ENCODE measurements at regions not wholly inside any gene's neighbourhood (a gene's known extent, or its start where the extent isn't known, plus 50 kb on each side); places are given as distances from the start of the nearest gene placed in this dataset.

- no peaks in the 10 kb centered on the region for H3K27me3 ChIP-seq (ENCODE audit: control insufficient read depth in 1 of 2, insufficient read depth in 2 of 2, low read length in 2 of 2)
- no peaks in the 10 kb centered on the region for H3K4me1 ChIP-seq (ENCODE audit: control insufficient read depth in 1 of 2, insufficient read depth in 2 of 2, low read length in 2 of 2)
- H3K4me3 ChIP-seq (ENCODE audit: low read depth in 1 of 2, low read length in 2 of 2), result no peak overlapping the region
- no peak overlapping the region for H3K27ac ChIP-seq (ENCODE audit: low read depth, low read length)
- no peak overlapping the region for H3K9ac ChIP-seq (ENCODE audit: low read depth in 1 of 2, low read length in 2 of 2)
- no peaks in the 10 kb centered on the region for H3K9me3 ChIP-seq (ENCODE audit: control insufficient read depth in 1 of 2, low read length in 2 of 2)
- H3K36me3 ChIP-seq (ENCODE audit: control insufficient read depth in 1 of 2, insufficient read depth in 2 of 2, low read length in 2 of 2), result no peaks in the 10 kb centered on the region
Observed at GRCh38 chr1:30151119-30151518, 572.3 kb downstream of the MATN1 start.

- Histone ChIP-seq H3K36me3 (ENCODE audit: control insufficient read depth in 1 of 2, insufficient read depth in 2 of 2, low read length in 2 of 2) (no peaks in the 10 kb centered on the region), H3K4me3 (ENCODE audit: low read depth in 1 of 2, low read length in 2 of 2) (no peak overlapping the region), H3K27me3 (ENCODE audit: control insufficient read depth in 1 of 2, insufficient read depth in 2 of 2, low read length in 2 of 2) (no peaks in the 10 kb centered on the region), H3K9ac (ENCODE audit: low read depth in 1 of 2, low read length in 2 of 2) (no peak overlapping the region), H3K4me1 (ENCODE audit: control insufficient read depth in 1 of 2, insufficient read depth in 2 of 2, low read length in 2 of 2) (no peaks in the 10 kb centered on the region), H3K27ac (ENCODE audit: low read depth, low read length) (no peak overlapping the region), H3K9me3 (ENCODE audit: control insufficient read depth in 1 of 2, low read length in 2 of 2) (no peaks in the 10 kb centered on the region)
Observed at GRCh38 chr1:30149226-30149625, 574.2 kb downstream of the MATN1 start.

GRCh38 chr1:30148676-30149075 lies 574.7 kb downstream of the MATN1 start:
- Histone ChIP-seq H3K4me3 (ENCODE audit: low read depth in 1 of 2, low read length in 2 of 2) (no peak overlapping the region), H3K9me3 (ENCODE audit: control insufficient read depth in 1 of 2, low read length in 2 of 2) (no peaks in the 10 kb centered on the region), H3K27me3 (ENCODE audit: control insufficient read depth in 1 of 2, insufficient read depth in 2 of 2, low read length in 2 of 2) (no peaks in the 10 kb centered on the region), H3K36me3 (ENCODE audit: control insufficient read depth in 1 of 2, insufficient read depth in 2 of 2, low read length in 2 of 2) (no peaks in the 10 kb centered on the region), H3K9ac (ENCODE audit: low read depth in 1 of 2, low read length in 2 of 2) (no peak overlapping the region), H3K4me1 (ENCODE audit: control insufficient read depth in 1 of 2, insufficient read depth in 2 of 2, low read length in 2 of 2) (no peaks in the 10 kb centered on the region), H3K27ac (ENCODE audit: low read depth, low read length) (no peak overlapping the region)

GRCh38 chr1:30147188-30147587 lies 576.2 kb downstream of the MATN1 start:
- H3K27ac ChIP-seq (ENCODE audit: low read depth, low read length), result no peak overlapping the region
- H3K27me3 ChIP-seq (ENCODE audit: control insufficient read depth in 1 of 2, insufficient read depth in 2 of 2, low read length in 2 of 2), result no peaks in the 10 kb centered on the region
- no peak overlapping the region for H3K9ac ChIP-seq (ENCODE audit: low read depth in 1 of 2, low read length in 2 of 2)
- H3K4me1 ChIP-seq (ENCODE audit: control insufficient read depth in 1 of 2, insufficient read depth in 2 of 2, low read length in 2 of 2), result no peaks in the 10 kb centered on the region
- H3K4me3 ChIP-seq (ENCODE audit: low read depth in 1 of 2, low read length in 2 of 2), result no peak overlapping the region
- no peaks in the 10 kb centered on the region for H3K9me3 ChIP-seq (ENCODE audit: control insufficient read depth in 1 of 2, low read length in 2 of 2)
- H3K36me3 ChIP-seq (ENCODE audit: control insufficient read depth in 1 of 2, insufficient read depth in 2 of 2, low read length in 2 of 2), result no peaks in the 10 kb centered on the region

- Histone ChIP-seq H3K27me3 (ENCODE audit: control insufficient read depth in 1 of 2, insufficient read depth in 2 of 2, low read length in 2 of 2) (no peaks in the 10 kb centered on the region), H3K9me3 (ENCODE audit: control insufficient read depth in 1 of 2, low read length in 2 of 2) (no peaks in the 10 kb centered on the region), H3K4me3 (ENCODE audit: low read depth in 1 of 2, low read length in 2 of 2) (no peak overlapping the region), H3K36me3 (ENCODE audit: control insufficient read depth in 1 of 2, insufficient read depth in 2 of 2, low read length in 2 of 2) (no peaks in the 10 kb centered on the region), H3K9ac (ENCODE audit: low read depth in 1 of 2, low read length in 2 of 2) (no peak overlapping the region), H3K27ac (ENCODE audit: low read depth, low read length) (no peak overlapping the region), H3K4me1 (ENCODE audit: control insufficient read depth in 1 of 2, insufficient read depth in 2 of 2, low read length in 2 of 2) (no peaks in the 10 kb centered on the region)
Observed at GRCh38 chr1:30146448-30146847, 576.9 kb downstream of the MATN1 start.

- Histone ChIP-seq H3K9ac (ENCODE audit: low read depth in 1 of 2, low read length in 2 of 2) (no peak overlapping the region), H3K27ac (ENCODE audit: low read depth, low read length) (no peak overlapping the region), H3K4me1 (ENCODE audit: control insufficient read depth in 1 of 2, insufficient read depth in 2 of 2, low read length in 2 of 2) (no peaks in the 10 kb centered on the region), H3K36me3 (ENCODE audit: control insufficient read depth in 1 of 2, insufficient read depth in 2 of 2, low read length in 2 of 2) (no peaks in the 10 kb centered on the region), H3K27me3 (ENCODE audit: control insufficient read depth in 1 of 2, insufficient read depth in 2 of 2, low read length in 2 of 2) (no peaks in the 10 kb centered on the region), H3K9me3 (ENCODE audit: control insufficient read depth in 1 of 2, low read length in 2 of 2) (no peaks in the 10 kb centered on the region), H3K4me3 (ENCODE audit: low read depth in 1 of 2, low read length in 2 of 2) (no peak overlapping the region)
Observed at GRCh38 chr1:30145723-30146303, 577.6 kb downstream of the MATN1 start.

- Histone ChIP-seq H3K4me1 (ENCODE audit: control insufficient read depth in 1 of 2, insufficient read depth in 2 of 2, low read length in 2 of 2) (no peaks in the 10 kb centered on the region), H3K9ac (ENCODE audit: low read depth in 1 of 2, low read length in 2 of 2) (no peak overlapping the region), H3K36me3 (ENCODE audit: control insufficient read depth in 1 of 2, insufficient read depth in 2 of 2, low read length in 2 of 2) (no peaks in the 10 kb centered on the region), H3K9me3 (ENCODE audit: control insufficient read depth in 1 of 2, low read length in 2 of 2) (no peaks in the 10 kb centered on the region), H3K27me3 (ENCODE audit: control insufficient read depth in 1 of 2, insufficient read depth in 2 of 2, low read length in 2 of 2) (no peaks in the 10 kb centered on the region), H3K4me3 (ENCODE audit: low read depth in 1 of 2, low read length in 2 of 2) (no peak overlapping the region), H3K27ac (ENCODE audit: low read depth, low read length) (no peak overlapping the region)
Observed at GRCh38 chr1:30144831-30145230, 578.6 kb downstream of the MATN1 start.

GRCh38 chr1:30143517-30143916 lies 579.9 kb downstream of the MATN1 start:
- Histone ChIP-seq H3K4me3 (ENCODE audit: low read depth in 1 of 2, low read length in 2 of 2) (no peak overlapping the region), H3K9ac (ENCODE audit: low read depth in 1 of 2, low read length in 2 of 2) (no peak overlapping the region), H3K36me3 (ENCODE audit: control insufficient read depth in 1 of 2, insufficient read depth in 2 of 2, low read length in 2 of 2) (no peaks in the 10 kb centered on the region), H3K27ac (ENCODE audit: low read depth, low read length) (no peak overlapping the region), H3K4me1 (ENCODE audit: control insufficient read depth in 1 of 2, insufficient read depth in 2 of 2, low read length in 2 of 2) (no peaks in the 10 kb centered on the region), H3K27me3 (ENCODE audit: control insufficient read depth in 1 of 2, insufficient read depth in 2 of 2, low read length in 2 of 2) (no peaks in the 10 kb centered on the region), H3K9me3 (ENCODE audit: control insufficient read depth in 1 of 2, low read length in 2 of 2) (no peaks in the 10 kb centered on the region)

- no peaks in the 10 kb centered on the region for H3K4me1 ChIP-seq (ENCODE audit: control insufficient read depth in 1 of 2, insufficient read depth in 2 of 2, low read length in 2 of 2)
- H3K4me3 ChIP-seq (ENCODE audit: low read depth in 1 of 2, low read length in 2 of 2), result no peak overlapping the region
- H3K27me3 ChIP-seq (ENCODE audit: control insufficient read depth in 1 of 2, insufficient read depth in 2 of 2, low read length in 2 of 2), result no peaks in the 10 kb centered on the region
- H3K9me3 ChIP-seq (ENCODE audit: control insufficient read depth in 1 of 2, low read length in 2 of 2), result no peaks in the 10 kb centered on the region
- H3K9ac ChIP-seq (ENCODE audit: low read depth in 1 of 2, low read length in 2 of 2), result no peak overlapping the region
- no peak overlapping the region for H3K27ac ChIP-seq (ENCODE audit: low read depth, low read length)
- no peaks in the 10 kb centered on the region for H3K36me3 ChIP-seq (ENCODE audit: control insufficient read depth in 1 of 2, insufficient read depth in 2 of 2, low read length in 2 of 2)
Observed at GRCh38 chr1:30140566-30140965, 582.8 kb downstream of the MATN1 start.

- Histone ChIP-seq H3K27me3 (ENCODE audit: control insufficient read depth in 1 of 2, insufficient read depth in 2 of 2, low read length in 2 of 2) (no peaks in the 10 kb centered on the region), H3K9me3 (ENCODE audit: control insufficient read depth in 1 of 2, low read length in 2 of 2) (no peaks in the 10 kb centered on the region), H3K4me1 (ENCODE audit: control insufficient read depth in 1 of 2, insufficient read depth in 2 of 2, low read length in 2 of 2) (no peaks in the 10 kb centered on the region), H3K36me3 (ENCODE audit: control insufficient read depth in 1 of 2, insufficient read depth in 2 of 2, low read length in 2 of 2) (no peaks in the 10 kb centered on the region), H3K9ac (ENCODE audit: low read depth in 1 of 2, low read length in 2 of 2) (no peak overlapping the region), H3K4me3 (ENCODE audit: low read depth in 1 of 2, low read length in 2 of 2) (no peak overlapping the region), H3K27ac (ENCODE audit: low read depth, low read length) (no peak overlapping the region)
Observed at GRCh38 chr1:30138891-30139290, 584.5 kb downstream of the MATN1 start.

GRCh38 chr1:30137001-30137400 lies 586.4 kb downstream of the MATN1 start:
- H3K9me3 ChIP-seq (ENCODE audit: control insufficient read depth in 1 of 2, low read length in 2 of 2), result no peaks in the 10 kb centered on the region
- H3K9ac ChIP-seq (ENCODE audit: low read depth in 1 of 2, low read length in 2 of 2), result no peak overlapping the region
- no peaks in the 10 kb centered on the region for H3K4me1 ChIP-seq (ENCODE audit: control insufficient read depth in 1 of 2, insufficient read depth in 2 of 2, low read length in 2 of 2)
- H3K27me3 ChIP-seq (ENCODE audit: control insufficient read depth in 1 of 2, insufficient read depth in 2 of 2, low read length in 2 of 2), result no peaks in the 10 kb centered on the region
- H3K36me3 ChIP-seq (ENCODE audit: control insufficient read depth in 1 of 2, insufficient read depth in 2 of 2, low read length in 2 of 2), result no peaks in the 10 kb centered on the region
- no peak overlapping the region for H3K4me3 ChIP-seq (ENCODE audit: low read depth in 1 of 2, low read length in 2 of 2)
- no peak overlapping the region for H3K27ac ChIP-seq (ENCODE audit: low read depth, low read length)

All from duodenal mucosa (tissue), 2 donors.